ENCODE measurements at regions not wholly inside any gene's neighbourhood (a gene's known extent, or its start where the extent isn't known, plus 50 kb on each side); places are given as distances from the start of the nearest gene placed in this dataset.
"Not testable (repeated sequence)": the region's sequence is repeated elsewhere in the genome, so short reads cannot be mapped to it uniquely, and the experiment has no call there.

GRCh38 chr2:56806924-56807323 is 623.1 kb downstream of the CCDC85A start:
- no peak for DNase-seq (ENCODE audit: low spot score)

GRCh38 chr2:56807861-56808260 is 624.1 kb downstream of the CCDC85A start:
- DNase-seq (ENCODE audit: low spot score) = no peak

- DNase-seq (ENCODE audit: low spot score) = no peak
Measured at GRCh38 chr2:56811401-56811800, 627.6 kb downstream of the CCDC85A start.

- DNase-seq (ENCODE audit: low spot score) = no peak
Measured at GRCh38 chr2:56812432-56812831, 628.6 kb downstream of the CCDC85A start.

GRCh38 chr2:56813490-56813889 is 629.7 kb downstream of the CCDC85A start:
- DNase-seq (ENCODE audit: low spot score) = no peak

GRCh38 chr2:56816666-56817065 is 632.9 kb downstream of the CCDC85A start:
- no peak for DNase-seq (ENCODE audit: low spot score)

GRCh38 chr2:56831780-56832179 is 648.0 kb downstream of the CCDC85A start:
- no peak for DNase-seq (ENCODE audit: low spot score)

- DNase-seq (ENCODE audit: low spot score) = no peak
Measured at GRCh38 chr2:56834686-56835085, 650.9 kb downstream of the CCDC85A start.

GRCh38 chr2:56840009-56840408 is 656.2 kb downstream of the CCDC85A start:
- DNase-seq (ENCODE audit: low spot score) = not testable (repeated sequence)

- DNase-seq (ENCODE audit: low spot score) = no peak
Measured at GRCh38 chr2:56860991-56861390, 677.2 kb downstream of the CCDC85A start.

GRCh38 chr2:56871644-56872043 is 687.9 kb downstream of the CCDC85A start:
- DNase-seq (ENCODE audit: low spot score) = no peak

- DNase-seq (ENCODE audit: low spot score) = no peak
Measured at GRCh38 chr2:56874717-56875116, 690.9 kb downstream of the CCDC85A start.

- DNase-seq (ENCODE audit: low spot score) = no peak
Measured at GRCh38 chr2:56889738-56890137, 705.9 kb downstream of the CCDC85A start.

GRCh38 chr2:56892382-56892781 is 708.6 kb downstream of the CCDC85A start:
- no peak for DNase-seq (ENCODE audit: low spot score)

GRCh38 chr2:56898986-56899385 is 715.2 kb downstream of the CCDC85A start:
- no peak for DNase-seq (ENCODE audit: low spot score)

GRCh38 chr2:56912490-56912889 is 728.7 kb downstream of the CCDC85A start:
- DNase-seq (ENCODE audit: low spot score) = no peak

GRCh38 chr2:56918790-56919189 is 735.0 kb downstream of the CCDC85A start:
- no peak for DNase-seq (ENCODE audit: low spot score)

GRCh38 chr2:56933976-56934375 is 750.2 kb downstream of the CCDC85A start:
- DNase-seq (ENCODE audit: low spot score) = no peak

GRCh38 chr2:56934866-56935265 is 751.1 kb downstream of the CCDC85A start:
- DNase-seq (ENCODE audit: low spot score) = no peak

GRCh38 chr2:56940054-56940453 is 756.3 kb downstream of the CCDC85A start:
- DNase-seq (ENCODE audit: low spot score) = no peak

GRCh38 chr2:56952871-56953270 is 769.1 kb downstream of the CCDC85A start:
- no peak for DNase-seq (ENCODE audit: low spot score)

GRCh38 chr2:56960581-56960980 is 776.8 kb downstream of the CCDC85A start:
- no peak for DNase-seq (ENCODE audit: low spot score)

GRCh38 chr2:56962673-56963072 is 778.9 kb downstream of the CCDC85A start:
- DNase-seq (ENCODE audit: low spot score) = no peak

GRCh38 chr2:56969513-56969912 is 785.7 kb downstream of the CCDC85A start:
- no peak for DNase-seq (ENCODE audit: low spot score)

GRCh38 chr2:56971383-56971974 is 787.7 kb downstream of the CCDC85A start:
- no peak for DNase-seq (ENCODE audit: low spot score)

Data from HuH-7.5 (cell line).